Naive B cell (primary cell): ENCODE measurements at regions not wholly inside any gene's neighbourhood (a gene's known extent, or its start where the extent isn't known, plus 50 kb on each side); places are given as distances from the start of the nearest gene placed in this dataset.

Source experiments
- ATAC-seq, 2 donors: fragments of 150-1000 bp; cut with Tn5 transposase; 2 replicates each; pipeline ENCODE4 v1.10.0; 2021; ENCODE audit warnings: low read depth in 2 of 2, mild to moderate bottlenecking in 2 of 2, moderate library complexity in 2 of 2
- DNase-seq: peaks from one replicate; pipeline ENCODE4 v3.0.0; 2022
- H3K27ac Mint-ChIP-seq, 6 donors: one replicate each; pipeline ENCODE4 v1.8.0; 2020 to 2022; ENCODE audit warnings: mild to moderate bottlenecking in 6 of 6, mixed read lengths in 6 of 6, moderate library complexity in 5 of 6, inconsistent platforms in 2 of 6
- H3K27me3 Mint-ChIP-seq, 3 donors: one replicate each; pipeline ENCODE4 v1.8.0; 2021 to 2022; ENCODE audit warnings: mixed read lengths in 3 of 3, mild to moderate bottlenecking in 1 of 3
- H3K36me3 Mint-ChIP-seq, 2 donors: one replicate each; pipeline ENCODE4 v1.8.0; 2020 to 2022; ENCODE audit warnings: mixed read lengths in 2 of 2, inconsistent platforms in 1 of 2, mild to moderate bottlenecking in 1 of 2
- H3K4me1 Mint-ChIP-seq, 3 donors: one replicate each; pipeline ENCODE4 v1.8.0; 2020 to 2022; ENCODE audit warnings: mixed read lengths in 3 of 3, inconsistent platforms in 1 of 3, mild to moderate bottlenecking in 1 of 3, moderate library complexity in 1 of 3
- H3K4me3 Mint-ChIP-seq, 8 donors: one replicate each; pipeline ENCODE4 v1.8.0; 2020 to 2022; ENCODE audit warnings: mild to moderate bottlenecking in 8 of 8, mixed read lengths in 8 of 8, moderate library complexity in 8 of 8, inconsistent platforms in 2 of 8
- H3K9me3 Mint-ChIP-seq, 7 donors: one replicate each; pipeline ENCODE4 v1.8.0; 2020 to 2022; ENCODE audit warnings: mixed read lengths in 7 of 7, mild to moderate bottlenecking in 5 of 7, inconsistent platforms in 2 of 7, moderate library complexity in 1 of 7

- H3K4me1 Mint-ChIP-seq = no peaks in the 10 kb centered on the region
- no peaks in the 10 kb centered on the region for H3K9me3 Mint-ChIP-seq
- peak overlapping the region in 1 of 6 donors; percentile 7 for H3K27ac Mint-ChIP-seq
- no peak for DNase-seq
- no peaks in the 10 kb centered on the region for H3K27me3 Mint-ChIP-seq
- ATAC-seq = no peak
- H3K36me3 Mint-ChIP-seq = no peaks in the 10 kb centered on the region
- H3K4me3 Mint-ChIP-seq = no peak overlapping the region
These were observed 53.8 kb upstream of the JMY start for GRCh38 chr5:79182141-79182540.

- Mint-ChIP-seq H3K27me3 (no peaks in the 10 kb centered on the region), H3K4me1 (no peaks in the 10 kb centered on the region), H3K9me3 (no peaks in the 10 kb centered on the region), H3K4me3 (no peak overlapping the region), H3K27ac (no peak overlapping the region), H3K36me3 (no peaks in the 10 kb centered on the region)
- no peak for ATAC-seq
- no peak for DNase-seq
These were observed 52.9 kb upstream of the JMY start for GRCh38 chr5:79183011-79183410.

GRCh38 chr5:79183617-79184016 lies 52.3 kb upstream of the JMY start:
- Mint-ChIP-seq H3K4me3 (no peak overlapping the region), H3K9me3 (no peaks in the 10 kb centered on the region), H3K4me1 (no peaks in the 10 kb centered on the region), H3K36me3 (no peaks in the 10 kb centered on the region), H3K27ac (no peak overlapping the region), H3K27me3 (no peaks in the 10 kb centered on the region)
- ATAC-seq = no peak
- no peak for DNase-seq

- Mint-ChIP-seq H3K4me3 (no peak overlapping the region), H3K27ac (peak overlapping the region in 1 of 6 donors; percentile 69), H3K9me3 (no peaks in the 10 kb centered on the region), H3K4me1 (no peaks in the 10 kb centered on the region), H3K36me3 (no peaks in the 10 kb centered on the region), H3K27me3 (no peaks in the 10 kb centered on the region)
- ATAC-seq (no peak), DNase-seq (no peak)
These were observed 49.9 kb upstream of the JMY start for GRCh38 chr5:79186021-79186420.
